Uterus (tissue), 3 donors: ENCODE measurements at regions not wholly inside any gene's neighbourhood (a gene's known extent, or its start where the extent isn't known, plus 50 kb on each side); places are given as distances from the start of the nearest gene placed in this dataset.

Experiments
- DNase-seq, 2 donors: peaks; one replicate each; pipeline ENCODE4 v3.0.0-alpha.2; 2019 to 2020
- H3K27ac ChIP-seq, 2 donors: fragments of 200-600 bp; sonication (generic); 1 replicate in 1 of 2; 2 replicates in 1 of 2; pipeline ENCODE4 v1.5.1; 2016 to 2018
- H3K27me3 ChIP-seq, 2 donors: fragments of 200-600 bp; sonication (generic); one replicate each; pipeline ENCODE4 v1.5.1; 2018 to 2019; ENCODE audit warnings: control low read depth in 1 of 2
- H3K36me3 ChIP-seq, 2 donors: fragments of 200-600 bp; sonication (generic); one replicate each; pipeline ENCODE4 v1.5.1; 2019; ENCODE audit warnings: control low read depth in 1 of 2
- H3K4me1 ChIP-seq, 2 donors: fragments of 200-600 bp; sonication (generic); one replicate each; pipeline ENCODE4 v1.5.1; 2018 to 2019; ENCODE audit warnings: control low read depth in 1 of 2
- H3K4me3 ChIP-seq, 2 donors: fragments of 200-600 bp; sonication (generic); 1 replicate in 1 of 2; 2 replicates in 1 of 2; pipeline ENCODE4 v1.5.1; 2018 to 2019; ENCODE audit warnings: mild to moderate bottlenecking in 1 of 2
- H3K9me3 ChIP-seq, 2 donors: fragments of 200-600 bp; sonication (generic); one replicate each; pipeline ENCODE4 v1.5.1; 2019; ENCODE audit warnings: control low read depth in 1 of 2
- POLR2A ChIP-seq, 2 donors: fragments of 450-650 bp; IDR thresholded peaks; one replicate each; pipeline ENCODE4 v1.6.1; 2016; ENCODE audit warnings: antibody characterized with exemption in 2 of 2, mild to moderate bottlenecking in 1 of 2, moderate library complexity in 1 of 2
- intact Hi-C: fragments of 100-400 bp; cut with DNase I; formaldehyde crosslinking; loops from one replicate; pipeline ENCODE4 v1.15.1; 2023; ENCODE audit warnings: low total_unique reads
- TF ChIP-seq, protein P1 (sequence below), 4 experiments: fragments of 200-600 bp in 2 of 4; fragments of 450-650 bp in 2 of 4; sonication (generic) in 2 of 4; IDR thresholded peaks; one replicate each; pipeline ENCODE4 v1.5.1; 2016 to 2019; ENCODE audit warnings: antibody characterized with exemption in 4 of 4, mild to moderate bottlenecking in 2 of 4, moderate library complexity in 1 of 4
- donor health status: DM: yes; HTN: yes; CAD: no.

DNA sequence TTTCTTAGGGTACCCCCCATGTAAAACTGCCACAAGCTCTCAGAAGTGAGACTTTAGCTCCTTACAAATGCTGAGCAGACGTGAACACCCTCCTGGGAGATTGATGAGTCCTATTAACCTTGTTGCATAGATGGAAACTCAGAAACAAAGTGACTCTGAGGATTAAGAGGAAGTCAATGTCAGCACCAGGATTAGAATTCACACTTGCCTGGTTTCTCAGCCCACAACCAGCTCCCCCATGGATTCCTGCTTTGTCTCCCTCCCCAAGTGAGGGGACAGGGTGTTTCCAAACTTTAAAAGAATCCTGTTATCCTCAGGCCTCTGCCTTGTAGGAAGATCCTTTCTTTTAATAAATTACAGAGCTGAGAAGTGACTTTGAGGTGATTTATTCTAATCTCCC lies 324.4 kb downstream of the NDFIP2 start:
- DNase-seq = no peak
- no peak overlapping the region for H3K27ac ChIP-seq
- H3K27me3 ChIP-seq = no peaks in the 10 kb centered on the region
- intact Hi-C loops = no loop called here
- H3K9me3 ChIP-seq = no peaks in the 10 kb centered on the region
- TF ChIP-seq, protein P1, sequence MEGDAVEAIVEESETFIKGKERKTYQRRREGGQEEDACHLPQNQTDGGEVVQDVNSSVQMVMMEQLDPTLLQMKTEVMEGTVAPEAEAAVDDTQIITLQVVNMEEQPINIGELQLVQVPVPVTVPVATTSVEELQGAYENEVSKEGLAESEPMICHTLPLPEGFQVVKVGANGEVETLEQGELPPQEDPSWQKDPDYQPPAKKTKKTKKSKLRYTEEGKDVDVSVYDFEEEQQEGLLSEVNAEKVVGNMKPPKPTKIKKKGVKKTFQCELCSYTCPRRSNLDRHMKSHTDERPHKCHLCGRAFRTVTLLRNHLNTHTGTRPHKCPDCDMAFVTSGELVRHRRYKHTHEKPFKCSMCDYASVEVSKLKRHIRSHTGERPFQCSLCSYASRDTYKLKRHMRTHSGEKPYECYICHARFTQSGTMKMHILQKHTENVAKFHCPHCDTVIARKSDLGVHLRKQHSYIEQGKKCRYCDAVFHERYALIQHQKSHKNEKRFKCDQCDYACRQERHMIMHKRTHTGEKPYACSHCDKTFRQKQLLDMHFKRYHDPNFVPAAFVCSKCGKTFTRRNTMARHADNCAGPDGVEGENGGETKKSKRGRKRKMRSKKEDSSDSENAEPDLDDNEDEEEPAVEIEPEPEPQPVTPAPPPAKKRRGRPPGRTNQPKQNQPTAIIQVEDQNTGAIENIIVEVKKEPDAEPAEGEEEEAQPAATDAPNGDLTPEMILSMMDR (IDR thresholded peaks at IDR 0.05) = no peak
- no peak for TF ChIP-seq POLR2A (IDR thresholded peaks at IDR 0.05)
- H3K36me3 ChIP-seq = no peaks in the 10 kb centered on the region
- no peak overlapping the region for H3K4me3 ChIP-seq
- H3K4me1 ChIP-seq = no peaks in the 10 kb centered on the region

DNA sequence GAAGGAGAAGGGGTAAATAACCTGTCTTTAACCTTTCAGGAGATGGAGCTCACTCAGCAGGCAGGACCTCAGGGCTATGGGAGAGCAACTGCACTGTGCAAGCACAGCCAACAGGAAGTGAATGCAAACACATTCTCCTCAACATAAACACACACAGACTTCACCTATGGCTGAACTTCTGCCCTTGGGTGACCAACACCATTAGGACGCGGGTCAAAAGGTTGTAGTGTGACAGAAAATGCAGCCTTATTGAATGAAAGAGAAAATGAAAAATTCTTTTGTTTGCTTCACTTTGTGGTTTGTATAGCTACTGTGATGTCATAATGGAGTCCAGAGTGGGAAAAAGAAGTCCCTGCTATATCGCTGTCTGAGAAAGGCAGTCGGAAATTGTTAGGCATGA lies 323.0 kb downstream of the NDFIP2 start:
- Histone ChIP-seq H3K27ac (no peak overlapping the region), H3K36me3 (no peaks in the 10 kb centered on the region), H3K4me3 (no peak overlapping the region), H3K27me3 (no peaks in the 10 kb centered on the region), H3K9me3 (no peaks in the 10 kb centered on the region), H3K4me1 (no peaks in the 10 kb centered on the region)
- TF ChIP-seq POLR2A (IDR thresholded peaks at IDR 0.05) = no peak
- TF ChIP-seq, protein P1 (IDR thresholded peaks at IDR 0.05) = no peak
- intact Hi-C loops = no loop called here
- no peak for DNase-seq

DNA sequence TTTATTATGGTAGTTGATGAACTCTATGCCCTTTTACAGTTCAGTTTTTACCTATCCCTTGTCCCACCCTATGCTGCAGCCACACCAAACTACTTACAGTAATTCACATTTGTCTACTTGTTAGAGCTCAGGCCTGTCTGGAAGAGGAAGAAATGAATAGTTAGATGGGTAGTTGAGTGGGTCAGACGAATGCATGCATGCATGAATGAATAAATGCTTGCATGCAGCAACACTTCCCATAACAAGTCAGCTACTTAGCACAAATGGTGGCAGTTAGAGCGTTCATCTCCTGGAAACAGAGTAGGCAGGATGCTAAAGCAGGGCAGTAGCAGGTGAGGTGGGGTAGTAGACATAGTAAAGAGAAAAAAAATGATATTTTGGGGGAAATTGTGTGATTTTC lies 322.3 kb downstream of the NDFIP2 start:
- no peaks in the 10 kb centered on the region for H3K9me3 ChIP-seq
- H3K36me3 ChIP-seq = no peaks in the 10 kb centered on the region
- DNase-seq = no peak
- H3K27me3 ChIP-seq = no peaks in the 10 kb centered on the region
- no peak overlapping the region for H3K4me3 ChIP-seq
- intact Hi-C loops = no loop called here
- TF ChIP-seq, protein P1 (IDR thresholded peaks at IDR 0.05) = no peak
- TF ChIP-seq POLR2A (IDR thresholded peaks at IDR 0.05) = no peak
- no peaks in the 10 kb centered on the region for H3K4me1 ChIP-seq
- no peak overlapping the region for H3K27ac ChIP-seq

DNA sequence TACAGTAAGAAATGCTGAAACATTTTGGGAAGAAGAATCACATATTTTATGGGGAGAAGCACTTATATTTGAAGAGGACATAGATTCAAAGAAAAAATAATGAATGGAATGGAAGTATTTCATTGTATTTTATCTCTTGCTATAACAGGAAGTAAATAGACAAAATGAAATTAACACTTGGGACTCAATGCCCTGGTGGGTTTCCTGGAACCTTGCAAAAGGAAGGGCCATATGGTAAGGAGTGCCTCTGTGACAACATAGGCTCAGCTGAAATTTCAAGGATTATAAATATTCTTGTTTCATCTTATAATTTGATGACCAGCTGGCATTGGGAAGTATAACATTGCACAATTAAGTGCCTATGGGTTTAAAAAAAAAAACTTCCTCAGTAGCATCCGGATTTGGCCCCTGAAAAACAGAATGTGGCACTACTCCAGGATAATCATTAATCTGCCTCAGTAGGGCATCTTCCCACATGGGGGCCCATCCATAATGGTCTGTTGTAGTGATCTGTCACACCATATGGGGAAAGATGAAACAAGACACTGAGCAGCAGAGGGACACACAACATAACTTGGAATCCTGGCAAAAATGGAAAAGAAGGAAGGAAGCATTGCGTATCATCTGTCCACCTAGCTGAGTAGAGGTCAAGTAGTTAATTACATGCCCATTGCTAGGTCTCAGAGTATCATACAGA lies 321.6 kb downstream of the NDFIP2 start:
- Histone ChIP-seq H3K9me3 (no peaks in the 10 kb centered on the region), H3K4me1 (no peaks in the 10 kb centered on the region), H3K36me3 (no peaks in the 10 kb centered on the region), H3K4me3 (no peak overlapping the region), H3K27me3 (no peaks in the 10 kb centered on the region), H3K27ac (no peak overlapping the region)
- DNase-seq = no peak
- no peak for TF ChIP-seq POLR2A (IDR thresholded peaks at IDR 0.05)
- TF ChIP-seq, protein P1 (IDR thresholded peaks at IDR 0.05) = no peak
- intact Hi-C loops = no loop called here

DNA sequence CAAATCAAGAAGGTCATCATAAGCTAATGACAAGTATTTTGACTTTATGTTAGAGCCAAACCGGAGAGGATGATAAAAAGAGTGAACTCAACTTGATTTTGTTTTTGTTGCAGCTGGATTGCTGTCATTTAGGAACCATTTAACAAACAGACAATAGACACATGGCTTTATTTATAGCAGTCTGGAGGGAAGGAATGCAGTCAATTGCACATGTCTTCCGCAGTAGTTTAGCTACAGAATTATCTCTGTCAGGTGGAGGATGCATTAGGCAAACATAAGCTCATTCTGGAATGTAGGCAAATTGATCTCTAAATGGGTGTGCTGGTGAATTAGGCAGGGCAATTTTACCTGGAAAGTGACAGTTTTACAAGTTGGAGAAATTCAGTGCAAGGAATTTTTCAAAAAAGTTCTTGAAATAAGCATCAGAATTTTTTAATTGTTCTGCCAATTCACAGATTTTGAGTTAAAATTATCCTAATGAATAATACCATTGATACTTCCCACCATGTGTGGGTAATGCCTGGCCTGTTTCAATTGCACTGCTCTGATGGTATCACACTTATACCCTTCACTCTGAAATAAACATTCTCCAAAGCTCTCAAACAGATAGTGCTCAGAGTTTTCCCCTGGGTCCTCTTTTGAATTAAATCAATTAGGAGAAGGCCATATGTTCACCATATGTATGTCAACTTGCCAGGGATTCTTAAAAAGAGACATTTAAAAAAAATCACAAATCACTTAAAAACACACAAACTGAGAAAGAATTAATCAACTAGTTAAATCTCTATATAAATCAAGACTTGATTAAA lies 318.3 kb downstream of the NDFIP2 start:
- Histone ChIP-seq H3K36me3 (no peaks in the 10 kb centered on the region), H3K4me1 (no peaks in the 10 kb centered on the region), H3K9me3 (no peaks in the 10 kb centered on the region), H3K27me3 (no peaks in the 10 kb centered on the region), H3K27ac (no peak overlapping the region), H3K4me3 (no peak overlapping the region)
- no peak for DNase-seq
- TF ChIP-seq, protein P1 (IDR thresholded peaks at IDR 0.05) = no peak
- no peak for TF ChIP-seq POLR2A (IDR thresholded peaks at IDR 0.05)
- intact Hi-C loops = no loop called here
